Prostate gland (tissue), 2 donors: ENCODE measurements at regions not wholly inside any gene's neighbourhood (a gene's known extent, or its start where the extent isn't known, plus 50 kb on each side); places are given as distances from the start of the nearest gene placed in this dataset.

Source experiments
- POLR2AphosphoS5 ChIP-seq: sonication (generic); formaldehyde crosslinking; IDR thresholded peaks from one replicate; pipeline ENCODE4 v1.6.1; 2017; ENCODE audit warnings: antibody characterized with exemption
- TF ChIP-seq, protein P1 (sequence below), 4 experiments: fragments of 200-600 bp in 2 of 4; fragments of 450-650 bp in 2 of 4; sonication (generic) in 2 of 4; IDR thresholded peaks; 1 replicate in 3 of 4; 2 replicates in 1 of 4; pipeline ENCODE4 v1.5.1; 2016 to 2019; ENCODE audit warnings: antibody characterized with exemption in 4 of 4, mild to moderate bottlenecking in 2 of 4, moderate library complexity in 2 of 4

DNA sequence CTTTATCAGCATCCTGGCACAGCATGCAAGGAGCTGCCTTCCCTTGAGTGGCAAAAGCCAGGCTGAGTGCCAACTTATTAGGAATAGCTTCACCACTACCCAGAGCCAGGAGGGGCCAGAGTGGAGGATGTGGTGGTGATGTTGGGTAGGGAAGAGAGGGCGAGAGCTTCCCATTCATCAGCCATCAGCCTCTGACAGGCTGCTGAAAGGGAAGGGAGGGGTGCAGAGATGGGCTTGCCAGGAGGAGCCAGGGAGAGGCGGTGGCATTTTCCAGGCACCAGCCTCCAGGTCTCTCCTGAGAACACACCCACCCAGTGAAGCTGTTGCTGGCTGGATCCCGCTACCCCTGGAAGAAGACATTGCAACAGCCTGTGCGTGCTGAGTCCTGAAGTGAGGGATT lies 168.5 kb downstream of the ACTL8 start:
- TF ChIP-seq, protein P1, sequence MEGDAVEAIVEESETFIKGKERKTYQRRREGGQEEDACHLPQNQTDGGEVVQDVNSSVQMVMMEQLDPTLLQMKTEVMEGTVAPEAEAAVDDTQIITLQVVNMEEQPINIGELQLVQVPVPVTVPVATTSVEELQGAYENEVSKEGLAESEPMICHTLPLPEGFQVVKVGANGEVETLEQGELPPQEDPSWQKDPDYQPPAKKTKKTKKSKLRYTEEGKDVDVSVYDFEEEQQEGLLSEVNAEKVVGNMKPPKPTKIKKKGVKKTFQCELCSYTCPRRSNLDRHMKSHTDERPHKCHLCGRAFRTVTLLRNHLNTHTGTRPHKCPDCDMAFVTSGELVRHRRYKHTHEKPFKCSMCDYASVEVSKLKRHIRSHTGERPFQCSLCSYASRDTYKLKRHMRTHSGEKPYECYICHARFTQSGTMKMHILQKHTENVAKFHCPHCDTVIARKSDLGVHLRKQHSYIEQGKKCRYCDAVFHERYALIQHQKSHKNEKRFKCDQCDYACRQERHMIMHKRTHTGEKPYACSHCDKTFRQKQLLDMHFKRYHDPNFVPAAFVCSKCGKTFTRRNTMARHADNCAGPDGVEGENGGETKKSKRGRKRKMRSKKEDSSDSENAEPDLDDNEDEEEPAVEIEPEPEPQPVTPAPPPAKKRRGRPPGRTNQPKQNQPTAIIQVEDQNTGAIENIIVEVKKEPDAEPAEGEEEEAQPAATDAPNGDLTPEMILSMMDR (IDR thresholded peaks at IDR 0.05), result no peak
- TF ChIP-seq POLR2AphosphoS5, result no peak
